Activated CD4-positive, alpha-beta T cell treated with anti-CD3 and anti-CD28 coated beads, Interleukin-2, amount 50 U/mL, for 4 hours (primary cell): ENCODE measurements at regions not wholly inside any gene's neighbourhood (a gene's known extent, or its start where the extent isn't known, plus 50 kb on each side); places are given as distances from the start of the nearest gene placed in this dataset.
"Not testable (repeated sequence)": the region's sequence is repeated elsewhere in the genome, so short reads cannot be mapped to it uniquely, and the experiment has no call there.

ENCODE experiments used
- DNase-seq, 2 experiments: peaks; one replicate each; pipeline ENCODE4 v3.0.0-alpha.2; 2020

- no peak for DNase-seq
These were observed 112.0 kb downstream of the UTRN start for GRCh38 chr6:144397141-144397540.

- no peak for DNase-seq
These were observed 115.2 kb downstream of the UTRN start for GRCh38 chr6:144400321-144400720.

- no peak for DNase-seq
These were observed 116.9 kb downstream of the UTRN start for GRCh38 chr6:144401736-144402733.

- no peak for DNase-seq
These were observed 117.6 kb downstream of the UTRN start for GRCh38 chr6:144402750-144403149.

GRCh38 chr6:144405163-144405562, 120.0 kb downstream of the UTRN start:
- DNase-seq = no peak

- no peak for DNase-seq
These were observed 121.7 kb downstream of the UTRN start for GRCh38 chr6:144406796-144407195.

GRCh38 chr6:144408161-144408560, 123.0 kb downstream of the UTRN start:
- no peak for DNase-seq

GRCh38 chr6:144410059-144410458, 124.9 kb downstream of the UTRN start:
- no peak for DNase-seq

GRCh38 chr6:144410574-144410973, 125.4 kb downstream of the UTRN start:
- not testable (repeated sequence) for DNase-seq

GRCh38 chr6:144411531-144412165, 126.5 kb downstream of the UTRN start:
- no peak for DNase-seq

- DNase-seq = no peak
These were observed 128.3 kb downstream of the UTRN start for GRCh38 chr6:144413418-144413817.

GRCh38 chr6:144415014-144415413, 129.9 kb downstream of the UTRN start:
- DNase-seq = no peak

- DNase-seq = no peak
These were observed 130.7 kb downstream of the UTRN start for GRCh38 chr6:144415835-144416237.

GRCh38 chr6:144416244-144416643, 131.1 kb downstream of the UTRN start:
- no peak for DNase-seq

- no peak for DNase-seq
These were observed 131.6 kb downstream of the UTRN start for GRCh38 chr6:144416773-144417172.

GRCh38 chr6:144417681-144418080, 132.5 kb downstream of the UTRN start:
- DNase-seq = no peak

- no peak for DNase-seq
These were observed 133.9 kb downstream of the UTRN start for GRCh38 chr6:144418959-144419545.

GRCh38 chr6:144423167-144423566, 138.0 kb downstream of the UTRN start:
- DNase-seq = no peak

- DNase-seq = no peak
These were observed 144.6 kb downstream of the UTRN start for GRCh38 chr6:144429753-144430152.

GRCh38 chr6:144433446-144433845, 148.3 kb downstream of the UTRN start:
- DNase-seq = not testable (repeated sequence)

GRCh38 chr6:144434308-144434990, 149.3 kb downstream of the UTRN start:
- no peak for DNase-seq

GRCh38 chr6:144435602-144436426, 150.7 kb downstream of the UTRN start:
- DNase-seq = no peak
